HEK293 (cell line): ENCODE measurements at regions not wholly inside any gene's neighbourhood (a gene's known extent, or its start where the extent isn't known, plus 50 kb on each side); places are given as distances from the start of the nearest gene placed in this dataset.

Source experiments
- HOXD13 ChIP-seq: sonication (generic); formaldehyde crosslinking; IDR thresholded peaks from 2 replicates; pipeline ENCODE4 v1.8.0; 2022; ENCODE audit warnings: missing genetic modification reagents, borderline replicate concordance
- ZNF24 ChIP-seq: fragments of 450-650 bp; formaldehyde crosslinking; IDR thresholded peaks from 2 replicates; pipeline ENCODE4 v1.5.1; 2016; ENCODE audit warnings: missing biosample characterization, missing genetic modification characterization
- ZNF274 ChIP-seq, 2 experiments: fragments of 200-500 bp in 1 of 2; fragments of 450-650 bp in 1 of 2; sonication (Bioruptor generic) in 1 of 2; formaldehyde crosslinking in 1 of 2; IDR thresholded peaks; 2 replicates each; pipeline versions ENCODE4 v1.5.1 to v1.6.1; 2014 to 2016; ENCODE audit warnings: borderline replicate concordance in 1 of 2, inconsistent platforms in 1 of 2, low read length in 1 of 2, missing biosample characterization in 1 of 2, missing genetic modification characterization in 1 of 2
- ZNF561 ChIP-seq: fragments of 450-650 bp; IDR thresholded peaks from 2 replicates; pipeline ENCODE4 v1.5.1; 2018; ENCODE audit warnings: missing biosample characterization, missing genetic modification characterization, borderline replicate concordance
- TF ChIP-seq, protein P1 (sequence below): fragments of 450-650 bp; formaldehyde crosslinking; IDR thresholded peaks from 2 replicates; pipeline ENCODE4 v1.5.1; 2016; ENCODE audit warnings: missing biosample characterization, missing genetic modification characterization
- TF ChIP-seq, protein P2 (sequence below): fragments of 450-650 bp; formaldehyde crosslinking; IDR thresholded peaks from 2 replicates; pipeline ENCODE4 v1.5.1; 2016; ENCODE audit warnings: missing biosample characterization, missing genetic modification characterization, low read depth

DNA sequence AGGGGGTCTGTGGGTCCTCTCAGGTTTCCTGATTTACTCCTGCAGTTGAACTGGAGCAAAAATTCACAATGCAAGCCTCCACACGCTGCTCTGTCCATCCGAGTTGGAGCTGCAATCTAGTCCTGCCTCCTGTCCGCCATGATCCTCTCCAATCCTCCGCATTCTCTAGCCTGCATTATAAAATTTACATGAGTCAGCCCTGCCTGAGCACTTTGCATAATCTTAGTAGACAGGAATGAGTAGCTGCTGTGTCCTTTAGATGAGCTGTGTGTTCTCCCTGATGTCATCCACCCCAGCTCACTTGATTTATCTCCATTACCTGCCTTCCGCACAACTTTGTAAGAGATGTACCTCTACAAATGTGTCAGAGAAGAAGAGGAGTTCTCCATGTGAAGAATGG lies 355.6 kb downstream of the STK39 start:
- no peak for TF ChIP-seq HOXD13
- TF ChIP-seq ZNF24 (tag by site-specific recombination), result no peak
- TF ChIP-seq, protein P1, sequence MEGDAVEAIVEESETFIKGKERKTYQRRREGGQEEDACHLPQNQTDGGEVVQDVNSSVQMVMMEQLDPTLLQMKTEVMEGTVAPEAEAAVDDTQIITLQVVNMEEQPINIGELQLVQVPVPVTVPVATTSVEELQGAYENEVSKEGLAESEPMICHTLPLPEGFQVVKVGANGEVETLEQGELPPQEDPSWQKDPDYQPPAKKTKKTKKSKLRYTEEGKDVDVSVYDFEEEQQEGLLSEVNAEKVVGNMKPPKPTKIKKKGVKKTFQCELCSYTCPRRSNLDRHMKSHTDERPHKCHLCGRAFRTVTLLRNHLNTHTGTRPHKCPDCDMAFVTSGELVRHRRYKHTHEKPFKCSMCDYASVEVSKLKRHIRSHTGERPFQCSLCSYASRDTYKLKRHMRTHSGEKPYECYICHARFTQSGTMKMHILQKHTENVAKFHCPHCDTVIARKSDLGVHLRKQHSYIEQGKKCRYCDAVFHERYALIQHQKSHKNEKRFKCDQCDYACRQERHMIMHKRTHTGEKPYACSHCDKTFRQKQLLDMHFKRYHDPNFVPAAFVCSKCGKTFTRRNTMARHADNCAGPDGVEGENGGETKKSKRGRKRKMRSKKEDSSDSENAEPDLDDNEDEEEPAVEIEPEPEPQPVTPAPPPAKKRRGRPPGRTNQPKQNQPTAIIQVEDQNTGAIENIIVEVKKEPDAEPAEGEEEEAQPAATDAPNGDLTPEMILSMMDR (tag by site-specific recombination), result no peak
- TF ChIP-seq, protein P2, sequence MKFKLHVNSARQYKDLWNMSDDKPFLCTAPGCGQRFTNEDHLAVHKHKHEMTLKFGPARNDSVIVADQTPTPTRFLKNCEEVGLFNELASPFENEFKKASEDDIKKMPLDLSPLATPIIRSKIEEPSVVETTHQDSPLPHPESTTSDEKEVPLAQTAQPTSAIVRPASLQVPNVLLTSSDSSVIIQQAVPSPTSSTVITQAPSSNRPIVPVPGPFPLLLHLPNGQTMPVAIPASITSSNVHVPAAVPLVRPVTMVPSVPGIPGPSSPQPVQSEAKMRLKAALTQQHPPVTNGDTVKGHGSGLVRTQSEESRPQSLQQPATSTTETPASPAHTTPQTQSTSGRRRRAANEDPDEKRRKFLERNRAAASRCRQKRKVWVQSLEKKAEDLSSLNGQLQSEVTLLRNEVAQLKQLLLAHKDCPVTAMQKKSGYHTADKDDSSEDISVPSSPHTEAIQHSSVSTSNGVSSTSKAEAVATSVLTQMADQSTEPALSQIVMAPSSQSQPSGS (tag by site-specific recombination), result no peak
- TF ChIP-seq ZNF561 (tag by site-specific recombination), result no peak
- no peak for TF ChIP-seq ZNF274 (IDR thresholded peaks at IDR 0.05; ENCODE audit: low read length)
- no peak for TF ChIP-seq ZNF274 (tag by site-specific recombination; IDR thresholded peaks at IDR 0.05; ENCODE audit: borderline replicate concordance)
